Neural progenitor cell (in vitro differentiated cells): ENCODE measurements at regions not wholly inside any gene's neighbourhood (a gene's known extent, or its start where the extent isn't known, plus 50 kb on each side); places are given as distances from the start of the nearest gene placed in this dataset.

Experiments used
- EZH2 ChIP-seq: fragments of 200-600 bp; sonication (generic); IDR thresholded peaks from 2 replicates; pipeline ENCODE4 v1.6.1; 2017; ENCODE audit warnings: antibody characterized with exemption, mild to moderate bottlenecking, moderate library complexity
- EZH2phosphoT487 ChIP-seq: fragments of 200-600 bp; sonication (generic); IDR thresholded peaks from 2 replicates; pipeline ENCODE4 v1.6.1; 2017; ENCODE audit warnings: antibody characterized with exemption
- TF ChIP-seq, protein P1 (sequence below): fragments of 200-600 bp; sonication (generic); IDR thresholded peaks from 2 replicates; pipeline ENCODE4 v1.5.1; 2017; ENCODE audit warnings: antibody characterized with exemption, mild to moderate bottlenecking

DNA sequence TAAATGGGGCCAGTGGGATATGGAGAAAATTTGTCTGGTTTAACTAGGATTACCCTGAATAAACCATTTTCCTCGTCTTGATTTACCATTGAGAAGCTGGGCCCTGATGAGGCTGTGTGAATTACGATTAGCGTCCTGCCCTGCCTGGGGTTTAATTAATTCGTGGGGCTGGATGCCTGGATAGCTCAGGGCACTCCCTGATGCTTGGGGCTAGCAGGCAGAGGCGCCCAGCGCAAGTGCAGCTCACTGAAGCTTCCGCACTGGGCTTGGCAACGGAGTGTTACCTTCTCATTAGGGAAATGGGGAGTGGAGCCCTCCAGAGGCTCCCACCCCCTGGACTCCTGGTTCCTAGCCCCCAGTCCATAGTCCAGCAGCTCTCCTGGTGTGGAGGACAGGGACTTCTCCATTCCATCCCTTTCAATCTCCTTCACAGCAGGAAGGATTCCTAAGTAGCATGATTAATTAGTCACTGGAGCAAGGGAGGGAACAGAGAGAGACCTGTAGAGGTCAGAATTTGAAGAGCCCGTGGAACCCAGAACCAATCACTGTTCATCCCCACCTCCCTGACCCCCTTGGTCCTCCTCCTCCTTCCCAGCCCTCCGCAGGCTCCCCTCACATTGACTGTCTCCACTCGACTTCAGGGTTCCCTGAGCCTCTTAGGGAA lies 107.2 kb downstream of the UQCRFS1 start:
- TF ChIP-seq, protein P1, sequence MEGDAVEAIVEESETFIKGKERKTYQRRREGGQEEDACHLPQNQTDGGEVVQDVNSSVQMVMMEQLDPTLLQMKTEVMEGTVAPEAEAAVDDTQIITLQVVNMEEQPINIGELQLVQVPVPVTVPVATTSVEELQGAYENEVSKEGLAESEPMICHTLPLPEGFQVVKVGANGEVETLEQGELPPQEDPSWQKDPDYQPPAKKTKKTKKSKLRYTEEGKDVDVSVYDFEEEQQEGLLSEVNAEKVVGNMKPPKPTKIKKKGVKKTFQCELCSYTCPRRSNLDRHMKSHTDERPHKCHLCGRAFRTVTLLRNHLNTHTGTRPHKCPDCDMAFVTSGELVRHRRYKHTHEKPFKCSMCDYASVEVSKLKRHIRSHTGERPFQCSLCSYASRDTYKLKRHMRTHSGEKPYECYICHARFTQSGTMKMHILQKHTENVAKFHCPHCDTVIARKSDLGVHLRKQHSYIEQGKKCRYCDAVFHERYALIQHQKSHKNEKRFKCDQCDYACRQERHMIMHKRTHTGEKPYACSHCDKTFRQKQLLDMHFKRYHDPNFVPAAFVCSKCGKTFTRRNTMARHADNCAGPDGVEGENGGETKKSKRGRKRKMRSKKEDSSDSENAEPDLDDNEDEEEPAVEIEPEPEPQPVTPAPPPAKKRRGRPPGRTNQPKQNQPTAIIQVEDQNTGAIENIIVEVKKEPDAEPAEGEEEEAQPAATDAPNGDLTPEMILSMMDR: no peak
- TF ChIP-seq EZH2phosphoT487 (no peak), EZH2 (no peak)
